ENCODE measurements at regions not wholly inside any gene's neighbourhood (a gene's known extent, or its start where the extent isn't known, plus 50 kb on each side); places are given as distances from the start of the nearest gene placed in this dataset.

DNA sequence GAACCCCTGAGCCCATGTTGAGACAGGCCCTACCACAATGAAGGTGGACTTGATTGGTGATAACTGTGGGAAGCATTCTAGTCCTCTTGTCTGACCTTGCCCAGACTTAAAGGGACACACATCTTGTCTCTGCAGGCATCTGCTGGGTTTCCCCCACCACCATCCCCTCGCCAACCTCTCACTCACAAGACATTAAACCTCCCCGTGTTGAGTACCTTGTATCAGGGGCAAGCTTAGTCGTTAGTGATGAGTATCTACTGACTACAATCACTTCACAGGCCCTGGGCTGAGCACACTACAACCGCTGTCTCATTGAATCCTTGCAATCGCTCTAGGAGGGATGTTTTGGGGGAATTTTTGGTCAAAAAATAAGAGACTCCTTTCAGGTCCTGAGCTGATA, 86.0 kb downstream of the ICOS start:
- BruUV-seq (replicated peaks), result no TSS peak
- TF ChIP-seq POLR2AphosphoS5 (IDR thresholded peaks at IDR 0.05; ENCODE audit: low read depth, low read length) (no peak), SRF (IDR thresholded peaks at IDR 0.05; ENCODE audit: low read depth) (no peak), SIN3A (IDR thresholded peaks at IDR 0.05; ENCODE audit: low read depth) (no peak)
- TF ChIP-seq, protein P1, sequence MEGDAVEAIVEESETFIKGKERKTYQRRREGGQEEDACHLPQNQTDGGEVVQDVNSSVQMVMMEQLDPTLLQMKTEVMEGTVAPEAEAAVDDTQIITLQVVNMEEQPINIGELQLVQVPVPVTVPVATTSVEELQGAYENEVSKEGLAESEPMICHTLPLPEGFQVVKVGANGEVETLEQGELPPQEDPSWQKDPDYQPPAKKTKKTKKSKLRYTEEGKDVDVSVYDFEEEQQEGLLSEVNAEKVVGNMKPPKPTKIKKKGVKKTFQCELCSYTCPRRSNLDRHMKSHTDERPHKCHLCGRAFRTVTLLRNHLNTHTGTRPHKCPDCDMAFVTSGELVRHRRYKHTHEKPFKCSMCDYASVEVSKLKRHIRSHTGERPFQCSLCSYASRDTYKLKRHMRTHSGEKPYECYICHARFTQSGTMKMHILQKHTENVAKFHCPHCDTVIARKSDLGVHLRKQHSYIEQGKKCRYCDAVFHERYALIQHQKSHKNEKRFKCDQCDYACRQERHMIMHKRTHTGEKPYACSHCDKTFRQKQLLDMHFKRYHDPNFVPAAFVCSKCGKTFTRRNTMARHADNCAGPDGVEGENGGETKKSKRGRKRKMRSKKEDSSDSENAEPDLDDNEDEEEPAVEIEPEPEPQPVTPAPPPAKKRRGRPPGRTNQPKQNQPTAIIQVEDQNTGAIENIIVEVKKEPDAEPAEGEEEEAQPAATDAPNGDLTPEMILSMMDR (IDR thresholded peaks at IDR 0.05 in 2 of 3, conservative IDR thresholded peaks at IDR 0.05 in 1 of 3; ENCODE audit: borderline replicate concordance in 1 of 3, insufficient read depth in 1 of 3, low read depth in 2 of 3, low read length in 2 of 3), result no peak
- TF ChIP-seq, protein P2, sequence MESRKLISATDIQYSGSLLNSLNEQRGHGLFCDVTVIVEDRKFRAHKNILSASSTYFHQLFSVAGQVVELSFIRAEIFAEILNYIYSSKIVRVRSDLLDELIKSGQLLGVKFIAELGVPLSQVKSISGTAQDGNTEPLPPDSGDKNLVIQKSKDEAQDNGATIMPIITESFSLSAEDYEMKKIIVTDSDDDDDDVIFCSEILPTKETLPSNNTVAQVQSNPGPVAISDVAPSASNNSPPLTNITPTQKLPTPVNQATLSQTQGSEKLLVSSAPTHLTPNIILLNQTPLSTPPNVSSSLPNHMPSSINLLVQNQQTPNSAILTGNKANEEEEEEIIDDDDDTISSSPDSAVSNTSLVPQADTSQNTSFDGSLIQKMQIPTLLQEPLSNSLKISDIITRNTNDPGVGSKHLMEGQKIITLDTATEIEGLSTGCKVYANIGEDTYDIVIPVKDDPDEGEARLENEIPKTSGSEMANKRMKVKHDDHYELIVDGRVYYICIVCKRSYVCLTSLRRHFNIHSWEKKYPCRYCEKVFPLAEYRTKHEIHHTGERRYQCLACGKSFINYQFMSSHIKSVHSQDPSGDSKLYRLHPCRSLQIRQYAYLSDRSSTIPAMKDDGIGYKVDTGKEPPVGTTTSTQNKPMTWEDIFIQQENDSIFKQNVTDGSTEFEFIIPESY (IDR thresholded peaks at IDR 0.05; ENCODE audit: extremely low read depth, insufficient replicate concordance, low read length), result no peak
- ChIA-PET POLR2A (no interaction called here), RAD21 (ENCODE audit: low non-redundant PET in 1 of 2, low total read pairs in 2 of 2, uncharacterized antibody in 2 of 2, unreplicated experiment in 2 of 2) (no interaction called here), CTCF (no interaction called here)
- no peaks in the 10 kb centered on the region for H3K27me3 ChIP-seq (ENCODE audit: insufficient read depth, low read length)
- H3K4me2 ChIP-seq (ENCODE audit: low read length), result no peak overlapping the region
- no peaks in the 10 kb centered on the region for H3K9me2 ChIP-seq (ENCODE audit: insufficient read depth)
- no peaks in the 10 kb centered on the region for H3K9me3 ChIP-seq (ENCODE audit: control insufficient read depth in 1 of 2, insufficient read depth in 1 of 2, low read depth in 1 of 2, low read length in 2 of 2)
- H3K9ac ChIP-seq (ENCODE audit: low read length), result no peak overlapping the region
- DNase-seq (ENCODE audit: low read depth, low spot score) (no peak), ATAC-seq (no peak)
- no peak overlapping the region for H3K27ac ChIP-seq (ENCODE audit: low read depth, low read length)
- intact Hi-C loops (cut with micrococcal nuclease), result no loop called here
- no peaks in the 10 kb centered on the region for H4K20me1 ChIP-seq (ENCODE audit: insufficient read depth)
- no peaks in the 10 kb centered on the region for H3K79me2 ChIP-seq (ENCODE audit: insufficient read depth, low read length)
- no peaks in the 10 kb centered on the region for H3K4me1 ChIP-seq (ENCODE audit: control insufficient read depth in 1 of 2, insufficient read depth in 2 of 2, low read length in 2 of 2)
- no peaks in the 10 kb centered on the region for H3K36me3 ChIP-seq (ENCODE audit: control insufficient read depth in 1 of 2, insufficient read depth in 2 of 2, low read length in 2 of 2)
- H2AFZ ChIP-seq (ENCODE audit: low read depth, low read length, poor library complexity, severe bottlenecking), result no peak overlapping the region
- no peak overlapping the region for H3K4me3 ChIP-seq (replicated peaks in 1 of 2; ENCODE audit: low read depth in 1 of 2, low read length in 2 of 2)

DNA sequence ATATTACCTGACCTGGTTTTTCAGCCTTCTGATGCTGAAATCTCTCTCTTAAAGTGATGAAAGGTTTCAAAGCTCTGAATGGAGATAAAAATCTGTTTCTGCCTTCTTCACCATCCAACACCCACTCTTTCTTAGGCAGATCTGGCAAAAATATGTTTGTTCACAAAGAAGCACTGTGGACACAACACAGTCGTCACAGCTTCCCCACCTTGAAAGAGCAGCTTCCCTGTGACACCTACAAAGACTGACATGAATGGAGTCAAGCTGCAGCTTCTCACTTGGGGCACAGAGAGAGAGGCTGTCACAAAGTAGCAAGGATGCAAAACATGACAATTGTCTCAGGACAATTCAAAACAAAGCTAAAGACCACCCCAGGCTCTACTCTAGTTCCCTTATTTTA, 86.5 kb downstream of the ICOS start:
- H4K20me1 ChIP-seq (ENCODE audit: insufficient read depth), result no peaks in the 10 kb centered on the region
- H3K27me3 ChIP-seq (ENCODE audit: insufficient read depth, low read length), result no peaks in the 10 kb centered on the region
- RAD21 ChIA-PET (ENCODE audit: low non-redundant PET in 1 of 2, low total read pairs in 2 of 2, uncharacterized antibody in 2 of 2, unreplicated experiment in 2 of 2), result no interaction called here
- H2AFZ ChIP-seq (ENCODE audit: low read depth, low read length, poor library complexity, severe bottlenecking), result no peak overlapping the region
- H3K27ac ChIP-seq (ENCODE audit: low read depth, low read length), result no peak overlapping the region
- H3K4me2 ChIP-seq (ENCODE audit: low read length), result no peak overlapping the region
- DNase-seq (ENCODE audit: low read depth, low spot score) (no peak), ATAC-seq (no peak)
- no peak overlapping the region for H3K9ac ChIP-seq (ENCODE audit: low read length)
- CTCF ChIA-PET, result no interaction called here
- no peaks in the 10 kb centered on the region for H3K9me2 ChIP-seq (ENCODE audit: insufficient read depth)
- no TSS peak for BruUV-seq (replicated peaks)
- H3K4me3 ChIP-seq (replicated peaks in 1 of 2; ENCODE audit: low read depth in 1 of 2, low read length in 2 of 2), result no peak overlapping the region
- no peaks in the 10 kb centered on the region for H3K4me1 ChIP-seq (ENCODE audit: control insufficient read depth in 1 of 2, insufficient read depth in 2 of 2, low read length in 2 of 2)
- no peaks in the 10 kb centered on the region for H3K36me3 ChIP-seq (ENCODE audit: control insufficient read depth in 1 of 2, insufficient read depth in 2 of 2, low read length in 2 of 2)
- H3K79me2 ChIP-seq (ENCODE audit: insufficient read depth, low read length), result no peaks in the 10 kb centered on the region
- POLR2A ChIA-PET, result no interaction called here
- intact Hi-C loops (cut with micrococcal nuclease), result no loop called here
- H3K9me3 ChIP-seq (ENCODE audit: control insufficient read depth in 1 of 2, insufficient read depth in 1 of 2, low read depth in 1 of 2, low read length in 2 of 2), result no peaks in the 10 kb centered on the region
- TF ChIP-seq SIN3A (IDR thresholded peaks at IDR 0.05; ENCODE audit: low read depth) (no peak), EGR1 (IDR thresholded peaks at IDR 0.05; ENCODE audit: low read depth) (no peak), CBX3 (IDR thresholded peaks at IDR 0.05; ENCODE audit: low read depth) (no peak), SP1 (IDR thresholded peaks at IDR 0.05; ENCODE audit: low read depth) (no peak), JUND (IDR thresholded peaks at IDR 0.05) (no peak)
- TF ChIP-seq, protein P2 (IDR thresholded peaks at IDR 0.05; ENCODE audit: extremely low read depth, insufficient replicate concordance, low read length), result no peak
- TF ChIP-seq, protein P3, sequence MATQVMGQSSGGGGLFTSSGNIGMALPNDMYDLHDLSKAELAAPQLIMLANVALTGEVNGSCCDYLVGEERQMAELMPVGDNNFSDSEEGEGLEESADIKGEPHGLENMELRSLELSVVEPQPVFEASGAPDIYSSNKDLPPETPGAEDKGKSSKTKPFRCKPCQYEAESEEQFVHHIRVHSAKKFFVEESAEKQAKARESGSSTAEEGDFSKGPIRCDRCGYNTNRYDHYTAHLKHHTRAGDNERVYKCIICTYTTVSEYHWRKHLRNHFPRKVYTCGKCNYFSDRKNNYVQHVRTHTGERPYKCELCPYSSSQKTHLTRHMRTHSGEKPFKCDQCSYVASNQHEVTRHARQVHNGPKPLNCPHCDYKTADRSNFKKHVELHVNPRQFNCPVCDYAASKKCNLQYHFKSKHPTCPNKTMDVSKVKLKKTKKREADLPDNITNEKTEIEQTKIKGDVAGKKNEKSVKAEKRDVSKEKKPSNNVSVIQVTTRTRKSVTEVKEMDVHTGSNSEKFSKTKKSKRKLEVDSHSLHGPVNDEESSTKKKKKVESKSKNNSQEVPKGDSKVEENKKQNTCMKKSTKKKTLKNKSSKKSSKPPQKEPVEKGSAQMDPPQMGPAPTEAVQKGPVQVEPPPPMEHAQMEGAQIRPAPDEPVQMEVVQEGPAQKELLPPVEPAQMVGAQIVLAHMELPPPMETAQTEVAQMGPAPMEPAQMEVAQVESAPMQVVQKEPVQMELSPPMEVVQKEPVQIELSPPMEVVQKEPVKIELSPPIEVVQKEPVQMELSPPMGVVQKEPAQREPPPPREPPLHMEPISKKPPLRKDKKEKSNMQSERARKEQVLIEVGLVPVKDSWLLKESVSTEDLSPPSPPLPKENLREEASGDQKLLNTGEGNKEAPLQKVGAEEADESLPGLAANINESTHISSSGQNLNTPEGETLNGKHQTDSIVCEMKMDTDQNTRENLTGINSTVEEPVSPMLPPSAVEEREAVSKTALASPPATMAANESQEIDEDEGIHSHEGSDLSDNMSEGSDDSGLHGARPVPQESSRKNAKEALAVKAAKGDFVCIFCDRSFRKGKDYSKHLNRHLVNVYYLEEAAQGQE (IDR thresholded peaks at IDR 0.05; ENCODE audit: low read depth), result no peak
